ENCODE measurements at regions not wholly inside any gene's neighbourhood (a gene's known extent, or its start where the extent isn't known, plus 50 kb on each side); places are given as distances from the start of the nearest gene placed in this dataset.

DNA sequence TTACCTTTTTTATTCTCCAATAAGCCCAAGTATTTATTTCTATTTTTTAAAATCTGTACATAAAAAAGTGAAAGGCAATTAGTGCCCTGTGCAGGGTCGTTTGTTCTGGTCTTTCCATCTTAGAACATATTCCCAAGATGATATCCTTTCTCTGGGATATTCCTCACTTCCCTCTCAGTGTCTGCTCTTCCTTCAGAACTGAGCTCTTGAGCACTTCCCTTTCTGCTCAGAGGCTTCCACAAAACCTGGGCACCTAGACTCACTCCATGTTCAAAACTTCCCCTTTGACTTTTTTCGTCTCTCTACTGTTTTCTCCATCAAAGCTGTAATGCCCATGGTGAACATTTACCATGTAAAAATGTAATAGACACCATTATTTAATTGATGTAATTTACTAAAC, 296.5 kb upstream of the TCF4 start:
- in situ Hi-C loops (cut with MboI; ENCODE audit: low pct_unique_long_range_greater_than_20kb, low sequenced_read_pairs, unreplicated experiment), result no loop called here
- no peak for DNase-seq (ENCODE audit: low spot score)

DNA sequence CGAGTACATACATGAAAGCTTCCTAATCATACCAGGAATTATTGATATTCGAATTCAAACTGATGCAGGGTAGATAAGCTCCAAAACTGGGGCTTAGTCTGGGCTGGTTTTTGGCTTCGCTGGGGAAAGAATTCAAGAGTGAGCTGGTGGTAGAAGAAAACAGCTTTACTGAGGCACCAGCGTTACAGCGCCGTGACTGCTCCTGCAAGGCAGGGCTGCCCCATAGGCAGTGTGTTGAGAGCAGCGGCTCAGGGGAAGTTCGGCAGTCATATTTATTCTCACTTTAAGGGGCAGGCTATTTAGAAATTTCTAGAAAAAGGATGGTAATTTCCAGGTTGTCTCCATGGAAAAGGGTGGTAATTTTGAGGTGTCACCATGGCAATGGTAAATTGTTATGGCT, 292.6 kb upstream of the TCF4 start:
- TF ChIP-seq, protein P1, sequence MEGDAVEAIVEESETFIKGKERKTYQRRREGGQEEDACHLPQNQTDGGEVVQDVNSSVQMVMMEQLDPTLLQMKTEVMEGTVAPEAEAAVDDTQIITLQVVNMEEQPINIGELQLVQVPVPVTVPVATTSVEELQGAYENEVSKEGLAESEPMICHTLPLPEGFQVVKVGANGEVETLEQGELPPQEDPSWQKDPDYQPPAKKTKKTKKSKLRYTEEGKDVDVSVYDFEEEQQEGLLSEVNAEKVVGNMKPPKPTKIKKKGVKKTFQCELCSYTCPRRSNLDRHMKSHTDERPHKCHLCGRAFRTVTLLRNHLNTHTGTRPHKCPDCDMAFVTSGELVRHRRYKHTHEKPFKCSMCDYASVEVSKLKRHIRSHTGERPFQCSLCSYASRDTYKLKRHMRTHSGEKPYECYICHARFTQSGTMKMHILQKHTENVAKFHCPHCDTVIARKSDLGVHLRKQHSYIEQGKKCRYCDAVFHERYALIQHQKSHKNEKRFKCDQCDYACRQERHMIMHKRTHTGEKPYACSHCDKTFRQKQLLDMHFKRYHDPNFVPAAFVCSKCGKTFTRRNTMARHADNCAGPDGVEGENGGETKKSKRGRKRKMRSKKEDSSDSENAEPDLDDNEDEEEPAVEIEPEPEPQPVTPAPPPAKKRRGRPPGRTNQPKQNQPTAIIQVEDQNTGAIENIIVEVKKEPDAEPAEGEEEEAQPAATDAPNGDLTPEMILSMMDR (IDR thresholded peaks at IDR 0.05; ENCODE audit: extremely low read depth, insufficient read depth, missing control alignments), result no peak
- in situ Hi-C loops (cut with MboI; ENCODE audit: low pct_unique_long_range_greater_than_20kb, low sequenced_read_pairs, unreplicated experiment), result no loop called here
- no peak for DNase-seq (ENCODE audit: low spot score)

More for the DNA sequence above, 296.5 kb upstream of the TCF4 start:
- TF ChIP-seq, protein P1 (IDR thresholded peaks at IDR 0.05; ENCODE audit: extremely low read depth, insufficient read depth, missing control alignments), result no peak

DNA sequence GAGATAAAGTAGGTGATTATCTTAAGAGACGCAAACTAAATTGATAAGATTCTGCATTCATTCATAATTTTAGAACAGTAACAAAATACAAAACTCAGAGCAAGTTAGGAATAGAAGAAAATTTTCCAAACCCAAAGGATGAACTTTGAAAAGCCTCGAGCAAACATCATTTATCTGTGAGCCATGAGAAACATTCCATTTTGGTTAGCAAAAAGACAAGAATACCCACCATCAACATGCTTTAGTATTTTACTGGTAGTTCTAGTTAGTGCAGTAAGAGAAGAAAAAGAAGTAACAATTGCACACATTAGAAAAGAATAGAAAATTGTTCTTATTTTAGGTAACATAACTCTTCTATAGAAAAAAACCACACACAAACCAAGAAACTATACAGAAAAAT, 291.3 kb upstream of the TCF4 start:
- in situ Hi-C loops (cut with MboI; ENCODE audit: low pct_unique_long_range_greater_than_20kb, low sequenced_read_pairs, unreplicated experiment), result no loop called here
- no peak for DNase-seq (ENCODE audit: low spot score)
- TF ChIP-seq, protein P1 (IDR thresholded peaks at IDR 0.05; ENCODE audit: extremely low read depth, insufficient read depth, missing control alignments), result no peak

DNA sequence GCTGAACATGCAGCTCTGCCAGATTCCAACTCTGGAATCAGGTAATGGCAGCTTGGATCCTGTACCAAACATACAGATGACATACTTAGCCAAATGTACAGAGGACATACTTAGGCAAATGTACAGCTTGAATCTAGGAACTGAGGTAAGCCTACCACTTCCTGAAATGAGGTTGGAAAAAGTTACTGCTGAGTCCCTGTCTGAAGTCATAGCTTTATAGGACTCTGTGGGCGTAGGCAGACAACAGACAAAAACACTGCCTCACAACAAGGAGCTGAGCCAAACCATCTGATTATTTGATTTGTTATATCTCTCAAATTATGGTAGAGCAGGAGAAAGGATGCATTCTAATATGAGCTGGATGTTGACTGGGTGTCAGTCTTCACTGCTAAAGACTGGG, 290.2 kb upstream of the TCF4 start:
- no peak for DNase-seq (ENCODE audit: low spot score)
- TF ChIP-seq, protein P1 (IDR thresholded peaks at IDR 0.05; ENCODE audit: extremely low read depth, insufficient read depth, missing control alignments), result no peak
- in situ Hi-C loops (cut with MboI; ENCODE audit: low pct_unique_long_range_greater_than_20kb, low sequenced_read_pairs, unreplicated experiment), result no loop called here

DNA sequence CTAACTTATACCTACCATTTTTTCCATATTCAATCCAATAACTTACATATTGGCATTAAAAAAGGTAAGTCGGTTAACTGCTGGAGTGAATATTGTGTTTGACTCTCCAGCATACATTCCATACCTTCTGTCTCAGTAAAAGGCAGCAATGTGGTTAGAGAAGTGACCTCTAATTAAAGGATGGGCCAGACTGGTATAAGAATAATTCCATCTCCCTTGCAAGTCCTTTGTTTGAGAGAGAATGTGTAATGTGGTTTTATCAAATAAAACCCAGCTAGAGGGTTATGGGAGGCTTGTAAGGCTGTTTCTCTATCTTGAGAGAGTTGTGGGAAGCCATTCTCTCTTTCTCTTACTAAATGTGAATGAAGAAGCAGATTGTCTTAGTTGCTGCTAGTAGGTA, 289.3 kb upstream of the TCF4 start:
- no peak for DNase-seq (ENCODE audit: low spot score)
- in situ Hi-C loops (cut with MboI; ENCODE audit: low pct_unique_long_range_greater_than_20kb, low sequenced_read_pairs, unreplicated experiment), result no loop called here
- TF ChIP-seq, protein P1 (IDR thresholded peaks at IDR 0.05; ENCODE audit: extremely low read depth, insufficient read depth, missing control alignments), result no peak

DNA sequence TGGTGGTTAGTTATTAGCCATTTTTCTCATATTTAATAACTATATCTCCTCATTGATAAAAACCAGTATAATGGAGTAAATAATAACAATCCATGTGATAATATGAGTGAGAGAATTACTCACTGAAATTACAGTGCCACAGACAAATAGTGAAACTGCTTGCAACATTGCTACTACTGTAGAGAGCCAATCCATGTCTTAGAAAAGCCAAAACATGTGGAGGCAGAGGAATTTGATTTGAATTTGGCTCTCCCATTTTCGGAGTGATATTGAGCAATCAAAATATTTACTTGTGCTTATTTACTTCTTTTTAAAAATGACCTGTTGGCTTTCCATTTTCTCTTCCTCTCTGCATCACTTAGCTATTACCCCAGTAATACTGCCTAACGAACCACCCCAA, 288.3 kb upstream of the TCF4 start:
- DNase-seq (ENCODE audit: low spot score), result no peak
- in situ Hi-C loops (cut with MboI; ENCODE audit: low pct_unique_long_range_greater_than_20kb, low sequenced_read_pairs, unreplicated experiment), result no loop called here
- TF ChIP-seq, protein P1 (IDR thresholded peaks at IDR 0.05; ENCODE audit: extremely low read depth, insufficient read depth, missing control alignments), result no peak

DNA sequence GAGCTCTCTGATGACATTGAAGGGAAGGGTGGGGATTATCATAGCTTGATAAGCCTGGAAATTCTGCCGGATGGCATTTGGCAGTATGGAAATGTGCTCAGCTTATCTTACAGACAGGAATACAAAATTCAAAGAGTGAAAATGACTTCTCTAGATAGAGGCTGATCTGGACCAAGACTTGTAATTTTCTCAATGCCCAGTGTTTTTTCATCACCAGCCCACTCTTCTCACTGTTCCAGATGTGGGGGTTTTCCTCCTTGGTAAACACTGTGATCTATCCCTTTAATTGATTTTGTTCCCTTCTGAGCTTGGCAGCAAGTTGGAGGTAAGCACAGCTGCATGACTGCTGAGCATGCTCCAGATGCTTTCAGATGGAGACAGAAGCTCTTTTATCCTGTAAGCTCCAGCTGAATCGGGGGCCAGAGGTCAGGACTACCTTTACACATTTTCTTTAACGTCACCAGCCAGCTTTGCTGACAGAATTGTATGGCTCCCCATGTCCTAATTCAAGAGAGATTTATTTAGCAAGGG, 287.4 kb upstream of the TCF4 start:
- no peak for DNase-seq (ENCODE audit: low spot score)
- in situ Hi-C loops (cut with MboI; ENCODE audit: low pct_unique_long_range_greater_than_20kb, low sequenced_read_pairs, unreplicated experiment), result no loop called here
- TF ChIP-seq, protein P1 (IDR thresholded peaks at IDR 0.05; ENCODE audit: extremely low read depth, insufficient read depth, missing control alignments), result no peak
